IMR-90 (cell line): ENCODE measurements at regions not wholly inside any gene's neighbourhood (a gene's known extent, or its start where the extent isn't known, plus 50 kb on each side); places are given as distances from the start of the nearest gene placed in this dataset.

Source experiments
- ATAC-seq: fragments of 200-7000 bp; cut with Tn5 transposase; 2 replicates; pipeline ENCODE4 v1.9.1; 2020; ENCODE audit warnings: low read depth, mild to moderate bottlenecking, moderate library complexity
- BruUV-seq: library from RNA; stranded (reverse); fragments of 400-500 nt; replicated peaks from 2 replicates; lab custom pipeline; 2021; lab: Mats Ljungman, UMichigan
- CTCF ChIA-PET: fragments of 300-600 bp; formaldehyde crosslinking; extraction: SDS; loops from one replicate; lab custom pipeline; 2021; ENCODE audit warnings: antibody characterized with exemption; lab: Yijun Ruan, JAX
- POLR2A ChIA-PET: fragments of 300-600 bp; sonication (Branson Sonifier 250); formaldehyde crosslinking; loops from one replicate; lab custom pipeline; 2022; ENCODE audit warnings: antibody characterized with exemption; ENCODE audit not compliant: unreplicated experiment; lab: Charles Lee
- DNase-seq: peaks from one replicate; pipeline ENCODE4 v3.0.0; 2013
- H2AFZ ChIP-seq: replicated peaks from 2 replicates; pipeline ENCODE3; 2013; ENCODE audit warnings: low read length, mild to moderate bottlenecking; ENCODE audit not compliant: poor library complexity
- H2AK5ac ChIP-seq: 2 replicates; pipeline ENCODE4 v1.6.1; 2013; ENCODE audit warnings: low read depth, low read length, inconsistent platforms
- H2AK9ac ChIP-seq: replicated peaks from 2 replicates; pipeline ENCODE3; 2013; ENCODE audit warnings: mild to moderate bottlenecking, low read depth, low read length, moderate library complexity; ENCODE audit not compliant: poor library complexity
- H2BK120ac ChIP-seq: 2 replicates; pipeline ENCODE4 v1.6.1; 2013; ENCODE audit warnings: low read depth, low read length, inconsistent platforms
- H2BK15ac ChIP-seq: 3 replicates; pipeline ENCODE4 v1.6.1; 2013; ENCODE audit warnings: low read depth, low read length, inconsistent platforms
- H2BK20ac ChIP-seq: 2 replicates; pipeline ENCODE4 v1.6.1; 2013; ENCODE audit warnings: low read depth, mild to moderate bottlenecking, inconsistent platforms, low read length, moderate library complexity
- H2BK5ac ChIP-seq: 2 replicates; pipeline ENCODE4 v1.6.1; 2013; ENCODE audit warnings: mild to moderate bottlenecking, low read depth, low read length, inconsistent platforms; ENCODE audit not compliant: poor library complexity, severe bottlenecking
- H3K14ac ChIP-seq: replicated peaks from 2 replicates; pipeline ENCODE4 v1.6.1; 2013; ENCODE audit warnings: low read depth, low read length, inconsistent platforms
- H3K18ac ChIP-seq: 2 replicates; pipeline ENCODE4 v1.6.1; 2013; ENCODE audit warnings: low read depth, low read length, control low read depth
- H3K23ac ChIP-seq: 2 replicates; pipeline ENCODE4 v1.6.1; 2013; ENCODE audit warnings: low read depth, low read length, inconsistent platforms
- H3K27ac ChIP-seq: 2 replicates; pipeline ENCODE4 v1.5.1; 2013; ENCODE audit warnings: mild to moderate bottlenecking, control low read depth, low read length; ENCODE audit not compliant: insufficient read depth
- H3K27me3 ChIP-seq: 2 replicates; pipeline ENCODE4 v1.6.1; 2013; ENCODE audit warnings: low read length; ENCODE audit not compliant: control insufficient read depth, insufficient read depth
- H3K36me3 ChIP-seq: 2 replicates; pipeline ENCODE4 v1.6.1; 2013; ENCODE audit warnings: low read length, mixed read lengths; ENCODE audit not compliant: control insufficient read depth, insufficient read depth
- H3K4ac ChIP-seq: 2 replicates; pipeline ENCODE4 v1.6.1; 2013; ENCODE audit warnings: low read depth, low read length, inconsistent platforms
- H3K4me1 ChIP-seq: 2 replicates; pipeline ENCODE4 v1.6.1; 2013; ENCODE audit warnings: low read length, mixed read lengths; ENCODE audit not compliant: control insufficient read depth, insufficient read depth
- H3K4me2 ChIP-seq: 2 replicates; pipeline ENCODE4 v1.6.1; 2013; ENCODE audit warnings: low read depth, mild to moderate bottlenecking, control low read depth, low read length, moderate library complexity
- H3K4me3 ChIP-seq: 2 replicates; pipeline ENCODE4 v1.5.1; 2013; ENCODE audit warnings: low read depth, mild to moderate bottlenecking, control low read depth, low read length, moderate library complexity; ENCODE audit not compliant: insufficient read depth
- H3K56ac ChIP-seq: 2 replicates; pipeline ENCODE4 v1.6.1; 2013; ENCODE audit warnings: low read length, inconsistent platforms; ENCODE audit not compliant: insufficient read depth; ENCODE audit errors: extremely low read depth
- H3K79me1 ChIP-seq, 2 experiments: 2 replicates each; pipeline ENCODE4 v1.6.1; 2013; ENCODE audit warnings: low read length in 2 of 2, inconsistent platforms in 1 of 2, low read depth in 1 of 2
- H3K9ac ChIP-seq: 2 replicates; pipeline ENCODE4 v1.6.1; 2013; ENCODE audit warnings: low read depth, low read length, control low read depth
- H3K9me1 ChIP-seq: 2 replicates; pipeline ENCODE4 v1.6.1; 2013; ENCODE audit warnings: low read length, inconsistent platforms; ENCODE audit not compliant: insufficient read depth
- H3K9me3 ChIP-seq: 2 replicates; pipeline ENCODE4 v1.6.1; 2013; ENCODE audit warnings: low read length; ENCODE audit not compliant: control insufficient read depth, insufficient read depth
- H4K20me1 ChIP-seq: 2 replicates; pipeline ENCODE4 v1.6.1; 2013; ENCODE audit warnings: low read length, inconsistent platforms; ENCODE audit not compliant: insufficient read depth
- H4K5ac ChIP-seq: 2 replicates; pipeline ENCODE4 v1.6.1; 2013; ENCODE audit warnings: mild to moderate bottlenecking, low read depth, low read length, control low read depth
- H4K8ac ChIP-seq, 2 experiments: 2 replicates each; pipeline ENCODE4 v1.6.1; 2013; ENCODE audit warnings: low read depth in 2 of 2, low read length in 2 of 2, control low read depth in 1 of 2, inconsistent platforms in 1 of 2
- H4K91ac ChIP-seq: 2 replicates; pipeline ENCODE4 v1.6.1; 2013; ENCODE audit warnings: low read depth, low read length, inconsistent platforms; ENCODE audit not compliant: insufficient read depth
- FOS ChIP-seq: fragments of 150-350 bp; IDR thresholded peaks from 2 replicates; pipeline ENCODE4 v1.6.1; 2016; ENCODE audit warnings: low read depth, low read length
- MXI1 ChIP-seq: IDR thresholded peaks from 2 replicates; pipeline ENCODE4 v1.6.1; 2012; ENCODE audit warnings: low read depth, mild to moderate bottlenecking, low read length, moderate library complexity, borderline replicate concordance
- NFE2L2 ChIP-seq: fragments of 150-350 bp; IDR thresholded peaks from 2 replicates; pipeline ENCODE4 v1.6.1; 2016; ENCODE audit warnings: low read depth, mild to moderate bottlenecking, low read length
- RAD21 ChIP-seq: IDR thresholded peaks from 2 replicates; pipeline ENCODE4 v1.6.1; 2012; ENCODE audit warnings: low read length, improper control_type of control experiment
- SMC3 ChIP-seq: fragments of 150-350 bp; IDR thresholded peaks from 2 replicates; pipeline ENCODE4 v1.6.1; 2016; ENCODE audit warnings: low read depth, mild to moderate bottlenecking, antibody characterized with exemption, low read length, moderate library complexity
- dilution Hi-C: fragments of 300-500 bp; cut with HindIII; formaldehyde crosslinking; loops from one replicate; pipeline ENCODE4 v1.14.3; 2018; ENCODE audit warnings: low sequenced_read_pairs; ENCODE audit not compliant: unreplicated experiment
- in situ Hi-C: fragments of 300-500 bp; cut with MboI; formaldehyde crosslinking; loops from 3 replicates; pipeline ENCODE4 v1.14.3; 2019; ENCODE audit warnings: low sequenced_read_pairs, inconsistent platforms, mixed read lengths
- intact Hi-C: fragments of 100-400 bp; cut with micrococcal nuclease; formaldehyde crosslinking; loops from 2 replicates; pipeline ENCODE4 v1.10.0; 2022

DNA sequence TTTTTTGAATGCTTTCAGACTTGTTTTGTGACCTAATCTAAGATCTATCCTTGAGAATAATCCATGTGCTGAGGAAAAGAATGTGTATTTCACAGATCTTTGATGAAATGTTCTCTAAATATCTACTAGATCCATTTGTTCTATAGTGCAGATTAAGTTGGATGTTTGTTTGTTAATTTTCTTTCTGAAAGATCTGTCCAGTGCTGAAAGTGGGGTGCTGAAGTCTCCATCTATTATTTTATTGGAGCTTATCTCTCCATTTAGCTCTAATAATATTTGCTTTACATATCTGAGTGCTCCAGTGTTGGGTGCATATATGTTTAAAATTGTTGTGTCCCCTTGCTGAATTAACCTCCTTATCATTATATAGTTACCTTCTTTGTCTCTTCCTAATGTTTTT is 303.6 kb downstream of the HTR1B start:
- H3K4ac ChIP-seq = no peak overlapping the region
- no peaks in the 10 kb centered on the region for H3K9me1 ChIP-seq
- H4K91ac ChIP-seq = no peak overlapping the region
- no peaks in the 10 kb centered on the region for H3K79me1 ChIP-seq
- no peak overlapping the region for H4K8ac ChIP-seq
- no peak overlapping the region for H2AK5ac ChIP-seq
- H3K9me3 ChIP-seq = no peaks in the 10 kb centered on the region
- in situ Hi-C loops (no loop called here), intact Hi-C loops (no loop called here), dilution Hi-C loops (no loop called here)
- H2AFZ ChIP-seq = no peak overlapping the region
- H3K4me1 ChIP-seq = no peaks in the 10 kb centered on the region
- TF ChIP-seq FOS (no peak), SMC3 (no peak), NFE2L2 (no peak), MXI1 (no peak), RAD21 (no peak)
- H3K23ac ChIP-seq = no peak overlapping the region
- no peak overlapping the region for H3K18ac ChIP-seq
- no peaks in the 10 kb centered on the region for H3K27me3 ChIP-seq
- H4K5ac ChIP-seq = no peak overlapping the region
- H3K14ac ChIP-seq = no peak overlapping the region
- H2BK5ac ChIP-seq = no peak overlapping the region
- no peak overlapping the region for H3K56ac ChIP-seq
- H2AK9ac ChIP-seq = no peak overlapping the region
- no peak overlapping the region for H2BK20ac ChIP-seq
- H3K27ac ChIP-seq = no peak overlapping the region
- no peak for DNase-seq
- H2BK120ac ChIP-seq = no peak overlapping the region
- H2BK15ac ChIP-seq = no peak overlapping the region
- no peaks in the 10 kb centered on the region for H4K20me1 ChIP-seq
- no peak overlapping the region for H3K9ac ChIP-seq
- BruUV-seq = no TSS peak
- no peak overlapping the region for H3K4me3 ChIP-seq
- ATAC-seq = no peak
- H3K4me2 ChIP-seq = no peak overlapping the region
- CTCF ChIA-PET = no interaction called here
- POLR2A ChIA-PET = no interaction called here
- H3K36me3 ChIP-seq = no peaks in the 10 kb centered on the region
